ENCODE measurements at regions not wholly inside any gene's neighbourhood (a gene's known extent, or its start where the extent isn't known, plus 50 kb on each side); places are given as distances from the start of the nearest gene placed in this dataset.

DNA sequence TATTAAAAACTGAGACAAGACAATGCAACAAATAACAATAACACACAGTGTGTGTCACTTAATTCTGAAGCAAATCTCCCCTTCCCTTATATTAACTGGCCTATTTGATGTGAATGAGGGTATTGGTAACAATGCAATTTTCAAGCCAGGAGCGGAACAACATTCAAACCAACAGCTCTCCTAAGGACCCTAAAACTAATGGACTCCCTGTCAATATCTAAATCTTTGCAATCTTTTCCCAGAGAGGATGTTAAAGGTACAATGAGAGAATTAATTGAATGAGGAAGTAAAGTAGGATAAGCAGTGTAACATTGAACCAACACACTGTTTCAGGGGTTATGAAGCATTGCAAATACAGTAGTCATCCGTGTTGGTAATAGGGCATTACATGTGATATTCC lies 311.7 kb downstream of the HTR1A start:
- TF ChIP-seq, protein P1, sequence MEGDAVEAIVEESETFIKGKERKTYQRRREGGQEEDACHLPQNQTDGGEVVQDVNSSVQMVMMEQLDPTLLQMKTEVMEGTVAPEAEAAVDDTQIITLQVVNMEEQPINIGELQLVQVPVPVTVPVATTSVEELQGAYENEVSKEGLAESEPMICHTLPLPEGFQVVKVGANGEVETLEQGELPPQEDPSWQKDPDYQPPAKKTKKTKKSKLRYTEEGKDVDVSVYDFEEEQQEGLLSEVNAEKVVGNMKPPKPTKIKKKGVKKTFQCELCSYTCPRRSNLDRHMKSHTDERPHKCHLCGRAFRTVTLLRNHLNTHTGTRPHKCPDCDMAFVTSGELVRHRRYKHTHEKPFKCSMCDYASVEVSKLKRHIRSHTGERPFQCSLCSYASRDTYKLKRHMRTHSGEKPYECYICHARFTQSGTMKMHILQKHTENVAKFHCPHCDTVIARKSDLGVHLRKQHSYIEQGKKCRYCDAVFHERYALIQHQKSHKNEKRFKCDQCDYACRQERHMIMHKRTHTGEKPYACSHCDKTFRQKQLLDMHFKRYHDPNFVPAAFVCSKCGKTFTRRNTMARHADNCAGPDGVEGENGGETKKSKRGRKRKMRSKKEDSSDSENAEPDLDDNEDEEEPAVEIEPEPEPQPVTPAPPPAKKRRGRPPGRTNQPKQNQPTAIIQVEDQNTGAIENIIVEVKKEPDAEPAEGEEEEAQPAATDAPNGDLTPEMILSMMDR (IDR thresholded peaks at IDR 0.05) = no peak
- no peak for TF ChIP-seq POLR2A (IDR thresholded peaks at IDR 0.05)

Data from Peyer's patch (tissue), 4 donors.